ENCODE measurements at regions not wholly inside any gene's neighbourhood (a gene's known extent, or its start where the extent isn't known, plus 50 kb on each side); places are given as distances from the start of the nearest gene placed in this dataset.
"Not testable (repeated sequence)": the region's sequence is repeated elsewhere in the genome, so short reads cannot be mapped to it uniquely, and the experiment has no call there.

- no peak for DNase-seq
Observed at GRCh38 chr13:85597790-85598500, 201.3 kb downstream of the SLITRK6 start.

- DNase-seq = no peak
Observed at GRCh38 chr13:85592211-85592610, 207.0 kb downstream of the SLITRK6 start.

GRCh38 chr13:85590231-85590931 is 208.8 kb downstream of the SLITRK6 start:
- no peak for DNase-seq

GRCh38 chr13:85589021-85589420 is 210.2 kb downstream of the SLITRK6 start:
- no peak for DNase-seq

- DNase-seq = no peak
Observed at GRCh38 chr13:85588359-85588758, 210.9 kb downstream of the SLITRK6 start.

- no peak for DNase-seq
Observed at GRCh38 chr13:85586856-85587255, 212.4 kb downstream of the SLITRK6 start.

- DNase-seq = no peak
Observed at GRCh38 chr13:85586422-85586831, 212.8 kb downstream of the SLITRK6 start.

- DNase-seq = no peak
Observed at GRCh38 chr13:85582890-85583289, 216.3 kb downstream of the SLITRK6 start.

- no peak for DNase-seq
Observed at GRCh38 chr13:85575110-85575509, 224.1 kb downstream of the SLITRK6 start.

GRCh38 chr13:85567909-85568308 is 231.3 kb downstream of the SLITRK6 start:
- no peak for DNase-seq

GRCh38 chr13:85565652-85566051 is 233.6 kb downstream of the SLITRK6 start:
- DNase-seq = no peak

GRCh38 chr13:85564598-85564997 is 234.6 kb downstream of the SLITRK6 start:
- DNase-seq = no peak

GRCh38 chr13:85562282-85562681 is 236.9 kb downstream of the SLITRK6 start:
- no peak for DNase-seq

GRCh38 chr13:85557691-85558467 is 241.3 kb downstream of the SLITRK6 start:
- DNase-seq = peak in 1 of 2 experiments; percentile 23

- no peak for DNase-seq
Observed at GRCh38 chr13:85551012-85551411, 248.2 kb downstream of the SLITRK6 start.

GRCh38 chr13:85549819-85550218 is 249.4 kb downstream of the SLITRK6 start:
- no peak for DNase-seq

GRCh38 chr13:85548845-85549244 is 250.4 kb downstream of the SLITRK6 start:
- not testable (repeated sequence) for DNase-seq

- no peak for DNase-seq
Observed at GRCh38 chr13:85545771-85546170, 253.4 kb downstream of the SLITRK6 start.

GRCh38 chr13:85544756-85545155 is 254.5 kb downstream of the SLITRK6 start:
- DNase-seq = no peak

GRCh38 chr13:85543144-85543543 is 256.1 kb downstream of the SLITRK6 start:
- DNase-seq = peak; percentile 58 to 70

GRCh38 chr13:85541476-85541875 is 257.7 kb downstream of the SLITRK6 start:
- peak; percentile 68 to 72 for DNase-seq

GRCh38 chr13:85538957-85539356 is 260.3 kb downstream of the SLITRK6 start:
- no peak for DNase-seq

GRCh38 chr13:85537601-85538000 is 261.6 kb downstream of the SLITRK6 start:
- DNase-seq = no peak

- no peak for DNase-seq
Observed at GRCh38 chr13:85536706-85537105, 262.5 kb downstream of the SLITRK6 start.

Measured in SHP77 (cell line).